Loucy (cell line): ENCODE measurements at regions not wholly inside any gene's neighbourhood (a gene's known extent, or its start where the extent isn't known, plus 50 kb on each side); places are given as distances from the start of the nearest gene placed in this dataset.

Experiments
- EZH2phosphoT487 ChIP-seq: fragments of 200-600 bp; IDR thresholded peaks from 2 replicates; pipeline ENCODE4 v1.6.1; 2018; ENCODE audit warnings: antibody characterized with exemption, mild to moderate bottlenecking, moderate library complexity, borderline replicate concordance
- TF ChIP-seq, protein P1 (sequence below): fragments of 200-600 bp; sonication (generic); conservative IDR thresholded peaks from 2 replicates; pipeline ENCODE4 v1.5.1; 2014; ENCODE audit warnings: mild to moderate bottlenecking, antibody characterized with exemption, low read length

DNA sequence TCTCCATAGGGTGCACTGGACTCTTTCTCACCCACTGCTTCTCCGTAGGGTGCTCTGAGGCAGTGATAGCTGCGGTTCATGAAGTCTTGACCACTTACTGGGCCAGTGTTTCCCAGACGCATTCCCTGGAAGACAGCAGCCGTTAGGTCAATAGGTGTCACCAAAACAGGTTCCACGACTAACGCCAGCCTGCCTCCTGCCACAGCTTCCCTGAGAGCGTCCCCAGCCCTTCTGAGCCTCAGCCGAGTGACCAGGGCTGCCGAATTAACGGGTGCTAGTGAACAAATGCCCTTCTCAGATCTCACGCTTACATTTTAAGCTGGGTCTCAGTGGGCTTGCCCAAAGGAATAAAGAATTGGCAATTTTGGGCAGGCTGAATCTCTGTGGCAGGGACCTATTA lies 188.7 kb upstream of the TNRC6C start:
- TF ChIP-seq, protein P1, sequence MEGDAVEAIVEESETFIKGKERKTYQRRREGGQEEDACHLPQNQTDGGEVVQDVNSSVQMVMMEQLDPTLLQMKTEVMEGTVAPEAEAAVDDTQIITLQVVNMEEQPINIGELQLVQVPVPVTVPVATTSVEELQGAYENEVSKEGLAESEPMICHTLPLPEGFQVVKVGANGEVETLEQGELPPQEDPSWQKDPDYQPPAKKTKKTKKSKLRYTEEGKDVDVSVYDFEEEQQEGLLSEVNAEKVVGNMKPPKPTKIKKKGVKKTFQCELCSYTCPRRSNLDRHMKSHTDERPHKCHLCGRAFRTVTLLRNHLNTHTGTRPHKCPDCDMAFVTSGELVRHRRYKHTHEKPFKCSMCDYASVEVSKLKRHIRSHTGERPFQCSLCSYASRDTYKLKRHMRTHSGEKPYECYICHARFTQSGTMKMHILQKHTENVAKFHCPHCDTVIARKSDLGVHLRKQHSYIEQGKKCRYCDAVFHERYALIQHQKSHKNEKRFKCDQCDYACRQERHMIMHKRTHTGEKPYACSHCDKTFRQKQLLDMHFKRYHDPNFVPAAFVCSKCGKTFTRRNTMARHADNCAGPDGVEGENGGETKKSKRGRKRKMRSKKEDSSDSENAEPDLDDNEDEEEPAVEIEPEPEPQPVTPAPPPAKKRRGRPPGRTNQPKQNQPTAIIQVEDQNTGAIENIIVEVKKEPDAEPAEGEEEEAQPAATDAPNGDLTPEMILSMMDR, result no peak
- TF ChIP-seq EZH2phosphoT487, result no peak
